Duodenal mucosa (tissue), 2 donors: ENCODE measurements at regions not wholly inside any gene's neighbourhood (a gene's known extent, or its start where the extent isn't known, plus 50 kb on each side); places are given as distances from the start of the nearest gene placed in this dataset.

Experiments used
- H3K27ac ChIP-seq: one replicate; pipeline ENCODE4 v1.7.0; 2013; ENCODE audit warnings: low read depth, low read length
- H3K27me3 ChIP-seq, 2 donors: one replicate each; pipeline ENCODE4 v1.7.0; 2013; ENCODE audit warnings: low read length in 2 of 2, control low read depth in 1 of 2; ENCODE audit not compliant: insufficient read depth in 2 of 2, control insufficient read depth in 1 of 2
- H3K36me3 ChIP-seq, 2 donors: one replicate each; pipeline ENCODE4 v1.7.0; 2013; ENCODE audit warnings: low read length in 2 of 2, control low read depth in 1 of 2; ENCODE audit not compliant: insufficient read depth in 2 of 2, control insufficient read depth in 1 of 2
- H3K4me1 ChIP-seq, 2 donors: one replicate each; pipeline ENCODE4 v1.7.0; 2013; ENCODE audit warnings: low read length in 2 of 2, control low read depth in 1 of 2; ENCODE audit not compliant: insufficient read depth in 2 of 2, control insufficient read depth in 1 of 2
- H3K4me3 ChIP-seq, 2 donors: one replicate each; pipeline ENCODE4 v1.7.0; 2013; ENCODE audit warnings: low read length in 2 of 2, low read depth in 1 of 2
- H3K9ac ChIP-seq, 2 donors: one replicate each; pipeline ENCODE4 v1.7.0; 2013; ENCODE audit warnings: low read length in 2 of 2, low read depth in 1 of 2
- H3K9me3 ChIP-seq, 2 donors: one replicate each; pipeline ENCODE4 v1.7.0; 2013; ENCODE audit warnings: low read length in 2 of 2, control low read depth in 1 of 2; ENCODE audit not compliant: control insufficient read depth in 1 of 2

- Histone ChIP-seq H3K27ac (no peak overlapping the region), H3K9ac (no peak overlapping the region), H3K36me3 (no peaks in the 10 kb centered on the region), H3K4me3 (no peak overlapping the region), H3K9me3 (no peaks in the 10 kb centered on the region), H3K27me3 (no peaks in the 10 kb centered on the region), H3K4me1 (peaks cover 25 to 27% of the 10 kb centered on the region in 2 donors)
Measured at GRCh38 chr3:72630327-72630968, 217.8 kb downstream of the SHQ1 start.

DNA sequence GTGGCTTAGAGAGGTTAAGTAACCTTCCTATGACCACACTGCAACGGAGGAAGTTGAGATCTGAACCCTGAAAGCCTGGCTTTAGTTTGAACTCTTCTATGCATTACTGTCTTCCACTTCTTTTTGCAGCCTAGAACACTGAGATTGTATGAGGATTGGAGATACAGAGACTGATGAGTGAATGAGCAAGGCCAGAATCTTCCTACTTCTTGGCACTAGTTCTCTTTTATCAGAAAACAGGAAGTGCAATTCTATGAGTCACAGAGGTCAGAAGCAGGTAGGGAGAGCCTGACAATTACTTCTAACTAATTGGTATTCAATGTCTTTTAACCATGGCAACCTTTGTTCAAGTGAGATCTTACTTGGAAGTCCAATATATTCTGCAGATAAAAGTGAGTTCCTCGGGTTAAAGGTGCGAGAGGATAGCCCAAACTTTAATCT lies 219.0 kb downstream of the SHQ1 start:
- Histone ChIP-seq H3K36me3 (no peaks in the 10 kb centered on the region), H3K4me1 (peaks cover 27 to 28% of the 10 kb centered on the region in 2 donors), H3K4me3 (no peak overlapping the region), H3K9me3 (no peaks in the 10 kb centered on the region), H3K27ac (no peak overlapping the region), H3K9ac (no peak overlapping the region), H3K27me3 (no peaks in the 10 kb centered on the region)

- peaks cover 27 to 28% of the 10 kb centered on the region in 2 donors for H3K4me1 ChIP-seq
- H3K9me3 ChIP-seq = no peaks in the 10 kb centered on the region
- no peak overlapping the region for H3K9ac ChIP-seq
- no peak overlapping the region for H3K27ac ChIP-seq
- no peaks in the 10 kb centered on the region for H3K36me3 ChIP-seq
- no peaks in the 10 kb centered on the region for H3K27me3 ChIP-seq
- no peak overlapping the region for H3K4me3 ChIP-seq
Measured at GRCh38 chr3:72628065-72628464, 220.2 kb downstream of the SHQ1 start.

DNA sequence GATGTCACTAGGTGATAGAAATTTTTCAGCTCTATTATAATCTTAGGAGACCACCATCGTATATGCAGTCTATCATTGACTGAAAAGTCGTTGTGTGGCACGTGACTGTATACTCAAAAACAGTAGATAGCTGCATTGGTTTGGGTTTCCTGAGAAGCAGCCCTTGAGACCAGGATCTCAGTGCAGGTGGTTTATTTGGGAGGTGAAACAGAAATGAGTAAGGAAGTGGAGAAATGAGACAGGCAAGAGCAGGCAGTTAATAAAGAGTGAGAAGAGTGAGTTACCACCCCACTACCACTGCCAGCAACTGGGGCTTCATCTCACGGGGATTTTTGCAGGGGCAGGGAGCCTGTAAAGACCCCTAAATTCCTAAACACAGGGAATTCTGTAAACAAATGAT lies 221.0 kb downstream of the SHQ1 start:
- Histone ChIP-seq H3K4me1 (peaks cover 27 to 28% of the 10 kb centered on the region in 2 donors), H3K36me3 (no peaks in the 10 kb centered on the region), H3K9me3 (no peaks in the 10 kb centered on the region), H3K27me3 (no peaks in the 10 kb centered on the region), H3K4me3 (no peak overlapping the region), H3K27ac (no peak overlapping the region), H3K9ac (no peak overlapping the region)

DNA sequence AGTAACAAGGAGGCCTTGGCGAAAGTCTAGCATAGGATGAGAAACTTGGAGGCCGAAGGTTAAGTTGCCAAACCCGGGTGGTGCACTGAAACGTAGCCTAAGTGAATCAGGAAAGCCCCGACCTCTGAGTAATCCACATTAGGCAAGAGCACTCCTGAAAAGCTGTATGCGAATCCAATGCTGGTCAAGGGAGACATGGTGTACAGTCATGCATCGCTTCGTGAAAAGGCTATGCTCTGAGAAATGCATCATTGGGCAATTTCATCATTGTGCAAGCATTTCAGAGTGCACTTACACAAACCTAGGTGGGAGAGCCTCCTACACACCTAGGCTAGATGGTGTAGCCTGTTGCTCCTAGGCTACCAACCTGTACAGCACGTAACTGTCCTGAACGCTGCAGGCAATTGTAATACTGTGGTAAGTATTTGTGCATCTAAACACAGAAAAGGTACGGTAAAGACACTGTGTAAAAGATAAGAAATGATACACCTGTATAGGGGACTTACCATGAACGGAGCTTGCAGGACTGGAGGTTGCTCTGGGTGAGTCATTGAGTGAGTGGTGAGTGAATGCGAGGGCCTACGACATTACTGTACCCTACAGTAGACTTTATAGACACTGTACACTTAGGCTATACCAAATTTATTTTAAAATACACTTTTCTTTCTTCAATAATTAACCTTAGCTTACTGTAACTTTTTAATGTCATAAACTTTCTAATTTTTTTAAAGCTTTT lies 222.5 kb downstream of the SHQ1 start:
- H3K4me3 ChIP-seq = no peak overlapping the region
- H3K9me3 ChIP-seq = no peaks in the 10 kb centered on the region
- H3K4me1 ChIP-seq = peaks cover 27 to 28% of the 10 kb centered on the region in 2 donors
- H3K27ac ChIP-seq = no peak overlapping the region
- no peaks in the 10 kb centered on the region for H3K27me3 ChIP-seq
- no peaks in the 10 kb centered on the region for H3K36me3 ChIP-seq
- no peak overlapping the region for H3K9ac ChIP-seq

DNA sequence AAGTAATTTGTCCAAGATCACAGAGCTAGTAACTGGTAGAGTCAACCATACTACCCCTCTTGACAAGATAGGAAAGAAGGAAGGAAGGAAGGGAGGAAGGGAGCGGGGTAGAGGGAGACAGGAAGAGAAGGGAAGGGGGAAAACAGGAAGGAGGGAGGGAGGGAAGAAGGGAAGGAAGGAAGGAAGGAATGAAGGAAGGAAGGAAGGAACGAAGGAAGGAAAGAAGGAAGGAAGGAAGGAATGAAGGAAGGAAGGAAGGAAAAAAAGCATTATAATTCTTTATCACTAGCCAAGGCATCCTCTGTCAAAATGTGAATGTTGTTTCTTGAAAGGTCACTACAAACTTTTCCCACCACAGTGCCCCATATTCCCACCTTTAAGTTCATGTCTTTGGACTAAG lies 223.6 kb downstream of the SHQ1 start:
- peaks cover 20 to 23% of the 10 kb centered on the region in 2 donors for H3K4me1 ChIP-seq
- H3K9ac ChIP-seq = no peak overlapping the region
- H3K36me3 ChIP-seq = no peaks in the 10 kb centered on the region
- H3K4me3 ChIP-seq = no peak overlapping the region
- no peaks in the 10 kb centered on the region for H3K27me3 ChIP-seq
- no peaks in the 10 kb centered on the region for H3K9me3 ChIP-seq
- no peak overlapping the region for H3K27ac ChIP-seq

- Histone ChIP-seq H3K36me3 (no peaks in the 10 kb centered on the region), H3K9ac (no peak overlapping the region), H3K4me3 (no peak overlapping the region), H3K4me1 (peaks cover 19 to 31% of the 10 kb centered on the region in 2 donors), H3K9me3 (no peaks in the 10 kb centered on the region), H3K27me3 (no peaks in the 10 kb centered on the region), H3K27ac (no peak overlapping the region)
Measured at GRCh38 chr3:72618739-72619138, 229.5 kb downstream of the SHQ1 start.

DNA sequence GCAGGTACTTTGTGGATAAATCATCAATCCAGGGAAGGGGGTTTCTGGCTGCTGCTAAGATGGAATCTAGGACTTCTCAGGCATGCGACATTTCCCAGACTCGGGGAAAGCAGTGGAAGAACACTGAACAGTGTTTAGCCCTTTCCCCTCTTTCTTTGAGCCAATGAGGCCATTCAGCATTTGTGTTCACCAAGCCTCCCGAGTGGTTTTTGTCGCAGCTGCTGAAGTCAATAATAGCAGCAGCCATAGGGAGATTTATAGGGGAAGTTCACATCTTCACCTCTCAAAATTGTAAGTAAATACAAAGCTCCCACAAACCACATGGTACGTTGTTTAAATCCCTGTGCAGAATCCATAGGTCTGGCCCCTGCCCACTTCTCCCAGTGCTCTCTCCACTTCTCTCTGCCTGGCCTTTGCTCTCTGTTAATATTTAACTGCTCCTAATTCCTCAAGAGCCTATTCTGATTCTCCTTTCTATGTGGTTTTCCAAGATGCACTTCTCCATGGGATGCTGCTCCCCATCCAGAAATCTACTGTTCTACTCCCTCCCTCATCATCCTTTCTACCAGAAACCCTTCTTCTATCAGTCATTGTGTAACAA lies 230.7 kb downstream of the SHQ1 start:
- Histone ChIP-seq H3K9ac (no peak overlapping the region), H3K27ac (no peak overlapping the region), H3K4me1 (peaks cover 19 to 31% of the 10 kb centered on the region in 2 donors), H3K36me3 (no peaks in the 10 kb centered on the region), H3K9me3 (no peaks in the 10 kb centered on the region), H3K27me3 (no peaks in the 10 kb centered on the region), H3K4me3 (no peak overlapping the region)

GRCh38 chr3:72615776-72616175 lies 232.5 kb downstream of the SHQ1 start:
- no peaks in the 10 kb centered on the region for H3K36me3 ChIP-seq
- no peak overlapping the region for H3K27ac ChIP-seq
- H3K4me1 ChIP-seq = peaks cover 19 to 31% of the 10 kb centered on the region in 2 donors
- no peak overlapping the region for H3K4me3 ChIP-seq
- H3K27me3 ChIP-seq = no peaks in the 10 kb centered on the region
- H3K9me3 ChIP-seq = no peaks in the 10 kb centered on the region
- no peak overlapping the region for H3K9ac ChIP-seq

DNA sequence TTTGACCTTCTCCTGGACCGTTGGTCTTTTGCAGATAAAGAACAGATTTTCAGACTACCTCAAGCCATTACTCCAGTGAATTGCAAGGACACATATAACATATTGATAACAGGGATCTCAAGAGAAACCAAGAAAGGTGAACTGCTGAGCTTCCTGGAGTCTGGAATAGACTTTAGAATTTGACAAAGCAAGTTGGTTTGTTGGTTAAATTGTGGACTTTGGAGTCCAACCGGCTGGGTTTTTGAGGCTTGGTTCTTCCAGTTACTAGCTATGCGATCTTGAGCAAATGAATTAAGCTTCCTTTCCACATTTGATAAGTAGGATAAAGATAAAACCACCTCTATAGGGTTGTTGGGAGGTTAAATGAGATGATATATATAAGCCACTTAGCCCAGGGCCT lies 233.1 kb downstream of the SHQ1 start:
- H3K9me3 ChIP-seq = no peaks in the 10 kb centered on the region
- H3K4me1 ChIP-seq = peaks cover 19 to 31% of the 10 kb centered on the region in 2 donors
- no peak overlapping the region for H3K27ac ChIP-seq
- H3K27me3 ChIP-seq = no peaks in the 10 kb centered on the region
- no peak overlapping the region for H3K4me3 ChIP-seq
- H3K9ac ChIP-seq = no peak overlapping the region
- no peaks in the 10 kb centered on the region for H3K36me3 ChIP-seq
